NCI-H345 treated with DMSO at 0.1 percent for 48 hours (cell line): ENCODE measurements at regions not wholly inside any gene's neighbourhood (a gene's known extent, or its start where the extent isn't known, plus 50 kb on each side); places are given as distances from the start of the nearest gene placed in this dataset.
"Not testable (repeated sequence)": the region's sequence is repeated elsewhere in the genome, so short reads cannot be mapped to it uniquely, and the experiment has no call there.

ENCODE experiments used
- DNase-seq: peaks from one replicate; lab custom pipeline; 2025; ENCODE audit not compliant: unreplicated experiment; lab: John Stamatoyannopoulos, UW

DNA sequence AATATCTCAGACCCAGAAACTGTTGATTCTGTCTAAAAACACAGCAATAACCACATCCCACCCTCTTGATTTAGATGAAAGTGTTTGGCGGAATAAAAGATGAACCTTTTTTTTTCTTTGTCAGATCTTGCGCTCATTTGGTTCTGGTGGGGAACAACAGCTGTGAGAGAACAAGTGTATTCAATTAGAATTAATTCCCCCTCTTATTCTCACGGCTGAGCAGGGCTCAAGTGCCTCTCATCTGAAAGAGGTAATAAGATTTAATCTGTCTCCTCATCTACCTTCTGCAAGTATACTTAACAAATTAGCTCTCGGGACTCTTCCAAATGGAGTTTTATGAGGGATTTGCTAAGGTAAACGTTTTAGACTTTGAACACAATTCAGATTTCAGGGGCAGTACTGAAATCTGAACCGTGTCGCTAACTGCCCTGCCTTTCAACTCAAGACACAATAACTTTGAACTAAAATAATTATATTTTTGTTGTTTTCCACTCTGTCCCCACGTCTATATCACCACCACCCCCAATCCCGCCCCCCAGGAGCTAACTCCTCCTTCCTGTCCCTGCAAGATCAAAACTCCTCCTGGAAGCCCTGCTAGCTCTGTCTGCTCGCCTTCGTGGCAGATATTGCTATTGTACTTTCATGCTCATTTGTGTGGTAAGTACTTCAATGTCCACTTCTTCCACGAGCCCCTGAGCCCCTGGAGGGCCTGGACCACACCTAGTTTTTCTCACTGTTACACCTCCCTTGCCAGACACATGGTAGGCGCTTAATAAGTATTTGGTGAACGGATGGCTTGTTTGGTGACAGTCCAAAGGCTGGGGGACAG lies 54.2 kb upstream of the ROPN1B start:
- DNase-seq, result not testable (repeated sequence)

DNA sequence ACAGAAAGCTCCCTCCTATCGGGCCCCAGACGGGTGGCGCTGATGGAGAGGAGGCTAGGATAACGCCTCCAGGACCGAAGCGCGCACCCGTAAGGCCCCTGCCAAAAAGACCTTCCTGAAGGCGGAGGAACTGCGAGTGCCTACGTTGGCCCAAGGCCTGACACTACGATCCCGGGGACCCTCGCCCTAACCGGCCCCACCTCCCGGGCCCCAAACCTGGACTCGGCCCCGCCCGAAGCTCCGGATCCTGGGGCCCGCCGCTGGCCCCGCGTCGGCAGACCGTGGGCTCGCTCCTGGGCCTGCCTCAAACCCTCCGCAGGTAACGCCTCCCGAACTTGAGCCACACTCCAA lies 53.6 kb upstream of the ROPN1B start:
- DNase-seq, result peak; percentile 6

DNA sequence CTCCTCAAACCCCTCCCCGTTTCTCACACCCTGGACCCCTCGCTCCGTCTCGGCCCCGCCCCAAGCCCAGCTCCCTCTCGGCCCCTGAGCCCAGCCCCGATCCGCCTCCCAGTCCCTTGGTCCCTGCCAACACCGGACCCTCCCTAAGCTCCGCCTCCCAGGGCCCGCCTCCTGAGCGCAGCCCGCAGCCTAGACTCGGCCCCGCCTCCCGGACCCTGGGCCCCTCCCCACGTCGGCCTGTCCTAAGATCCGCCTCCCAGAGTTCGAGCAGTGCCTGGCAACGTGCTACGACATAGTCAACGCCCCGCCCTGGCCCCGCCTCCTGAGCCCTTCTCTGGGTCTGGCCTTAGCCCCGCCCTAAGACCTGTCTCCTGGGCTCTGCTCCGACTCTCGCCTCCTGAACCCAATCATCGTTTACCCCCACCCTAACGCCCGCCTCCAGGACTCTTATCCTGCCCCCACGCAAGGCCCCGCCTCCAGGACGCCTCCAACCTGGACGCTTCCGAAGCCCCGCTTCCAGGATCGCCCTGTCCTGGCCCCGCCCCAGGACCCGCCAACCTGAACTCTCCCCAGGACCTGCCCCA lies 53.1 kb upstream of the ROPN1B start:
- peak; percentile 59 for DNase-seq

DNA sequence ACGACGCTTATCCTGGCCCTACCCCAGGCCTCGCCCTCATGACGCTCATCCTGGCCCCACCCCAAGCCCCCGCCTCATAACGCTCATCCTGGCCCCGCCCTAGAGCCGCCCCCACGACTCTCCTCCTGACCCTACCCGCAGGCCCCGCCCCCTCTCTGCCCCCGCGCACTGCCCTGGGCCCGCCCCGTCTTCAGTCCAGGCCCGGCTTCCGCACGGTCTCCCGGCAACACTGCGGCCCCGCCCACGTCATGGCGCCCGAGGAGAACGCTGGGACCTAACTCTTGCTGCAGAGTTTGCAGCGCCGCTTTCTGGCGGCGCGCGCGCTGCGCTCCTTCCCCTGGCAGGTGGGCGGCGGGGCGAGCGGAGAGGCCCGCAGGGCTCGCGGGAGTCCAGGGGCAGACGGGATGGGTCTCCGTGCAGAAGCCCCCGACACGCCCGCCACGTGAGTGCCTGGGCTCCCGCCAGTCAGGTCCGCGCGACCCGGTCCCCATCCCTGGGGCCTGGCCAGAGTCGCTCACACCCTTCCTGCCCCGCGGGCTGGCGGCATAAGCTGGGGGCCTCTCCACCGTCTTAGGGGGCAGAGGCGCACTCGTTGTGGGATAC lies 52.5 kb upstream of the ROPN1B start:
- peak; percentile 45 for DNase-seq

DNA sequence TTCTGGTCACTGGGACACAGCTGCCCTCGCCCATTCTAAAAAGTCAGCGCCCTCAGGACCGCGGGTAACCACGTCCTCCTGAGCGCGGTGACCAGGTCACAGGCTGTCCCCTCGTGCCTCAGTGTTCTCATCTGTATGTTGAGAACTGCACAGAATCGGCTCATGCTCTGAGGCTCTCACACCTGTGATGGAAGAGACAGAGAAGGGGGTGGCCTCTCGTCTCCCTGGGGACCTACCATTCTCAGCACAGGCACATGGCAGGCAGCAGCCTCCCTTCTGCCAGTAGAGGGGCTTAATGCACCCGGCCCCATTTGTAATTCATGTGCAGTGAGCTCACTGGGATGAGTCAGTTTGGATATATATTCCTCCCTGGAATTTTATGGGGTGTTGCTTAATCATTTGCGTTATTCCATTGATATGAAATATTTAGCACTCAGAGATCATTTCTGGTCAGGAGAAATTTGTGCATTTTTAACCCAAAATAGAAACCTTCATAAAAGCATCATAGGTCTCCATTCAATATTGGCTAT lies 51.9 kb upstream of the ROPN1B start:
- DNase-seq, result peak; percentile 9

DNA sequence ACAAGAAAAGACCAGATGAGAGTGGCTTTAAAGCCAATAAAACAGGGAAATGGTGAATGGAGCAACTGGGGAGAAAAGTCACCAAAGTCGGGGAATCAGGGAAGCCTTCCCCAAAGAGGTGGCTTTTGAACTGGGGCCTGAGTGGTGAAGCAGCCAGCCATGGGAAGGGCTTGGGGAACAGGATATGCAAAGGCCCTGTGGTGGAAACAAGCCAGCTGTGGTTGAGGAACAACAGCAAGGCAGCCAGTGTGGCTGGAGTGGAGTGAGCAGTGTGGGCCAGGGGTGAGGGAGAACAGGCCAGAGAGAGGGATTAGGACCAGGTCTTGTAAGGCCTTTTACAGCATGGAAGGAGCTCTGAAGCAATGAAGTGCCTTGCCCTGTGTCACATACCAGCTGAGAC lies 51.0 kb upstream of the ROPN1B start:
- not testable (repeated sequence) for DNase-seq

DNA sequence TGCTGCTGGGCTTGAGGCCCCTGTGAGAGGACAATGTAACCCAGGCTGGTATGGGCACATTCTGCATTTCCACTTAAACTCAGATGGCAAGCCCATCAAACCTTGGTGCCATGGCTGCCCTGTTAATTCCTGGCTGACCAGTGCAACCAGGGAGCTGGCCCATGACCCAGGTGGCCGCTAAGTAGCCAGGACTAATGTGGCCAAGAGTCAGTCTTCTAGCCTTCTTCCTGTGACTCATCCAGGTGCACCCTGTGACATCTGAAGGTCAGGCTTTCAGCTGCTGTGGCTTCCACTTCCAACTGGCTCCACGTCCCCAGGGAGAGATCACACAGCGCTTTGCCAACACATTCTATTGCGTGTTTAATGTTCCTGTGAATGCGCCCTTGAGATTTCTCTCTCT lies 50.5 kb upstream of the ROPN1B start:
- not testable (repeated sequence) for DNase-seq

DNA sequence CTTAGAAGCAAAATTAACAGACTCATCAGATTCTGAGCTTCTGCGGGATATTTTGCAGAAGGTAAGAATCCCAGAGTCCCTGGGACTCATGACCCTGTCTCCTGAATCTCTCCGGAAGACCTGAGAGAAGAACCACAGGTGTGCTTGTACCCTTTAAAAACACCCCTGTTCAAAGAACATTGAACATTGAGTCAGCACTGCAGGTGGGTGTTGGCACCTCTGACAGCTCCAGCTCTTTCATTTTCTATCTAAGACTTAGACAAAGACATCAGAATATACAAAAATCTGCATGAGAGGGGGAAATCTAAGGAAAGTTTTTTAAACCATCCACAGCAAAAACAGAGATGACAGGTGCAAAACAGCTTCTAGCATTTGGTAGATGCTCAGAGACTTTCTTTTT lies 50.1 kb upstream of the ROPN1B start:
- not testable (repeated sequence) for DNase-seq
